ENCODE measurements at regions not wholly inside any gene's neighbourhood (a gene's known extent, or its start where the extent isn't known, plus 50 kb on each side); places are given as distances from the start of the nearest gene placed in this dataset.

GRCh38 chr3:18650731-18651130, 225.6 kb upstream of the SATB1 start:
- H4K20me1 ChIP-seq (ENCODE audit: insufficient read depth, low read length): no peaks in the 10 kb centered on the region
- H3K9ac ChIP-seq (ENCODE audit: low read length): no peak overlapping the region
- H3K9me3 ChIP-seq (ENCODE audit: low read length): no peaks in the 10 kb centered on the region
- H3K4me1 ChIP-seq (ENCODE audit: insufficient read depth, low read length, severe bottlenecking): no peaks in the 10 kb centered on the region
- H3K9me2 ChIP-seq (ENCODE audit: low read depth, low read length): no peaks in the 10 kb centered on the region
- no peak overlapping the region for H3K4me2 ChIP-seq (ENCODE audit: low read length)
- no peaks in the 10 kb centered on the region for H3K27me3 ChIP-seq (ENCODE audit: insufficient read depth, low read length)
- no peaks in the 10 kb centered on the region for H3F3A ChIP-seq (ENCODE audit: insufficient read depth, low read length)
- H3K27ac ChIP-seq (ENCODE audit: low read depth, low read length, poor library complexity, severe bottlenecking): no peak overlapping the region
- H2AFZ ChIP-seq (ENCODE audit: low read length): no peak overlapping the region
- no peak overlapping the region for H3K4me3 ChIP-seq (ENCODE audit: low read depth, low read length, poor library complexity, severe bottlenecking)
- H3K79me2 ChIP-seq (ENCODE audit: insufficient read depth, low read length): no peaks in the 10 kb centered on the region
- H3K36me3 ChIP-seq (ENCODE audit: insufficient read depth, low read length): no peaks in the 10 kb centered on the region
- TF ChIP-seq EZH2 (IDR thresholded peaks at IDR 0.05; ENCODE audit: borderline replicate concordance, low read length) (no peak), CTCF (IDR thresholded peaks at IDR 0.05; ENCODE audit: low read length) (no peak)

GRCh38 chr3:18649666-18650363, 224.7 kb upstream of the SATB1 start:
- Histone ChIP-seq H4K20me1 (ENCODE audit: insufficient read depth, low read length) (no peaks in the 10 kb centered on the region), H3K9me3 (ENCODE audit: low read length) (no peaks in the 10 kb centered on the region), H3K9me2 (ENCODE audit: low read depth, low read length) (no peaks in the 10 kb centered on the region), H3K27ac (ENCODE audit: low read depth, low read length, poor library complexity, severe bottlenecking) (no peak overlapping the region), H3K79me2 (ENCODE audit: insufficient read depth, low read length) (no peaks in the 10 kb centered on the region), H3F3A (ENCODE audit: insufficient read depth, low read length) (no peaks in the 10 kb centered on the region), H3K4me2 (ENCODE audit: low read length) (no peak overlapping the region), H3K4me1 (ENCODE audit: insufficient read depth, low read length, severe bottlenecking) (no peaks in the 10 kb centered on the region), H3K36me3 (ENCODE audit: insufficient read depth, low read length) (no peaks in the 10 kb centered on the region), H3K4me3 (ENCODE audit: low read depth, low read length, poor library complexity, severe bottlenecking) (no peak overlapping the region), H2AFZ (ENCODE audit: low read length) (no peak overlapping the region), H3K27me3 (ENCODE audit: insufficient read depth, low read length) (no peaks in the 10 kb centered on the region), H3K9ac (ENCODE audit: low read length) (no peak overlapping the region)
- no peak for TF ChIP-seq CTCF (IDR thresholded peaks at IDR 0.05; ENCODE audit: low read length)
- TF ChIP-seq EZH2 (IDR thresholded peaks at IDR 0.05; ENCODE audit: borderline replicate concordance, low read length): no peak

- Histone ChIP-seq H3K9ac (ENCODE audit: low read length) (no peak overlapping the region), H3K36me3 (ENCODE audit: insufficient read depth, low read length) (no peaks in the 10 kb centered on the region), H3K27me3 (ENCODE audit: insufficient read depth, low read length) (no peaks in the 10 kb centered on the region), H3K9me3 (ENCODE audit: low read length) (no peaks in the 10 kb centered on the region), H3K4me3 (ENCODE audit: low read depth, low read length, poor library complexity, severe bottlenecking) (no peak overlapping the region), H3K27ac (ENCODE audit: low read depth, low read length, poor library complexity, severe bottlenecking) (no peak overlapping the region), H3K79me2 (ENCODE audit: insufficient read depth, low read length) (no peaks in the 10 kb centered on the region), H3K4me1 (ENCODE audit: insufficient read depth, low read length, severe bottlenecking) (no peaks in the 10 kb centered on the region), H4K20me1 (ENCODE audit: insufficient read depth, low read length) (no peaks in the 10 kb centered on the region), H3K4me2 (ENCODE audit: low read length) (no peak overlapping the region), H2AFZ (ENCODE audit: low read length) (no peak overlapping the region), H3F3A (ENCODE audit: insufficient read depth, low read length) (no peaks in the 10 kb centered on the region), H3K9me2 (ENCODE audit: low read depth, low read length) (no peaks in the 10 kb centered on the region)
- TF ChIP-seq CTCF (IDR thresholded peaks at IDR 0.05; ENCODE audit: low read length): no peak
- no peak for TF ChIP-seq EZH2 (IDR thresholded peaks at IDR 0.05; ENCODE audit: borderline replicate concordance, low read length)
Observed at GRCh38 chr3:18648868-18649462, 223.8 kb upstream of the SATB1 start.
